Gastrocnemius medialis (tissue), 4 donors: ENCODE measurements at regions not wholly inside any gene's neighbourhood (a gene's known extent, or its start where the extent isn't known, plus 50 kb on each side); places are given as distances from the start of the nearest gene placed in this dataset.

ENCODE experiments used
- ATAC-seq, 2 donors: fragments of 150-250 bp; one replicate each; pipeline ENCODE4 v1.9.1; 2016
- DNase-seq, 2 donors: peaks; one replicate each; pipeline ENCODE4 v3.0.0-alpha.2; 2019
- H3K27ac ChIP-seq, 4 donors: fragments of 200-600 bp; sonication (generic); 1 replicate in 1 of 4; 2 replicates in 3 of 4; pipeline ENCODE4 v1.5.1; 2016 to 2018; ENCODE audit warnings: mild to moderate bottlenecking in 2 of 4, moderate library complexity in 1 of 4
- H3K27me3 ChIP-seq, 3 donors: fragments of 200-600 bp; sonication (generic) in 2 of 3; 1 replicate in 1 of 3; 2 replicates in 2 of 3; pipeline versions ENCODE4 v1.5.1 to v1.6.0; 2016 to 2019; ENCODE audit warnings: mild to moderate bottlenecking in 1 of 3, moderate library complexity in 1 of 3
- H3K36me3 ChIP-seq, 2 donors: fragments of 200-600 bp; sonication (generic) in 1 of 2; one replicate each; pipeline ENCODE4 v1.5.1; 2017 to 2018
- H3K4me1 ChIP-seq, 2 donors: fragments of 200-600 bp; sonication (generic) in 1 of 2; one replicate each; pipeline ENCODE4 v1.5.1; 2016 to 2017; ENCODE audit warnings: mild to moderate bottlenecking in 2 of 2
- H3K4me3 ChIP-seq, 4 donors: fragments of 200-600 bp; sonication (generic) in 3 of 4; 1 replicate in 1 of 4; 2 replicates in 3 of 4; pipeline ENCODE4 v1.5.1; 2016 to 2019; ENCODE audit warnings: mild to moderate bottlenecking in 2 of 4
- H3K9me3 ChIP-seq, 3 donors: fragments of 200-600 bp; sonication (generic) in 2 of 3; 1 replicate in 1 of 3; 2 replicates in 2 of 3; pipeline ENCODE4 v1.5.1; 2016 to 2019
- POLR2A ChIP-seq, 2 donors: fragments of 450-650 bp; IDR thresholded peaks; one replicate each; pipeline ENCODE4 v1.6.1; 2017; ENCODE audit warnings: antibody characterized with exemption in 2 of 2, mild to moderate bottlenecking in 2 of 2, moderate library complexity in 2 of 2
- in situ Hi-C, 4 donors: fragments of 200-750 bp; cut with MboI; loops; one replicate each; pipeline versions ENCODE4 v1.15.0 to v1.8.0; 2017; ENCODE audit warnings: low sequenced_read_pairs in 4 of 4
- intact Hi-C: fragments of 100-400 bp; cut with DNase I; formaldehyde crosslinking; loops from one replicate; pipeline ENCODE4 v1.15.1; 2023; ENCODE audit warnings: low total_unique reads
- TF ChIP-seq, protein P1 (sequence below), 5 experiments: fragments of 450-650 bp in 3 of 5; fragments of 200-600 bp in 2 of 5; sonication (generic) in 2 of 5; IDR thresholded peaks in 4 of 5; conservative IDR thresholded peaks in 1 of 5; 1 replicate in 4 of 5; 2 replicates in 1 of 5; pipeline ENCODE4 v1.5.1; 2016 to 2019; ENCODE audit warnings: antibody characterized with exemption in 5 of 5, mild to moderate bottlenecking in 3 of 5, moderate library complexity in 3 of 5

DNA sequence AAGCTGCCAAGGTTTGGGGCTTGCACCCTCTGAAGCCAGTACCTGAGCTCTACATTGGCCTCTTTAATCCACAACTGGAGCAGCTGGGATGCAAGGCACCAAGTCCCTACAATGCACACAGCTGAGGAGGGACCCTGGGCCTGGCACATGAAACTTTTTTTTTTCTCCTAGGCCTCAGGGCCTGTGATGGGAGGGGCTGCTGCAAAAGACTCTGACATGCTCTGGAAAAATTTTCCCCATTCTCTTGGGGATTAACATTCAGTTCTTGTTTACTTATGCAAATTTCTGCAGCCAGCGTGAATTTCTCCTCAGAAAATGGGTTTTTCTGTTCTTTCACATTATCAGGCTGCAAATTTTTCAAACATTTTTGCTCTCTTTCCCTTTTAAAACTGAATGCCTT is 1072.2 kb downstream of the BRINP3 start:
- in situ Hi-C loops (no loop called here), intact Hi-C loops (no loop called here)
- TF ChIP-seq, protein P1, sequence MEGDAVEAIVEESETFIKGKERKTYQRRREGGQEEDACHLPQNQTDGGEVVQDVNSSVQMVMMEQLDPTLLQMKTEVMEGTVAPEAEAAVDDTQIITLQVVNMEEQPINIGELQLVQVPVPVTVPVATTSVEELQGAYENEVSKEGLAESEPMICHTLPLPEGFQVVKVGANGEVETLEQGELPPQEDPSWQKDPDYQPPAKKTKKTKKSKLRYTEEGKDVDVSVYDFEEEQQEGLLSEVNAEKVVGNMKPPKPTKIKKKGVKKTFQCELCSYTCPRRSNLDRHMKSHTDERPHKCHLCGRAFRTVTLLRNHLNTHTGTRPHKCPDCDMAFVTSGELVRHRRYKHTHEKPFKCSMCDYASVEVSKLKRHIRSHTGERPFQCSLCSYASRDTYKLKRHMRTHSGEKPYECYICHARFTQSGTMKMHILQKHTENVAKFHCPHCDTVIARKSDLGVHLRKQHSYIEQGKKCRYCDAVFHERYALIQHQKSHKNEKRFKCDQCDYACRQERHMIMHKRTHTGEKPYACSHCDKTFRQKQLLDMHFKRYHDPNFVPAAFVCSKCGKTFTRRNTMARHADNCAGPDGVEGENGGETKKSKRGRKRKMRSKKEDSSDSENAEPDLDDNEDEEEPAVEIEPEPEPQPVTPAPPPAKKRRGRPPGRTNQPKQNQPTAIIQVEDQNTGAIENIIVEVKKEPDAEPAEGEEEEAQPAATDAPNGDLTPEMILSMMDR (IDR thresholded peaks at IDR 0.05 in 4 of 5, conservative IDR thresholded peaks at IDR 0.05 in 1 of 5), result no peak
- TF ChIP-seq POLR2A (IDR thresholded peaks at IDR 0.05), result no peak
- H3K36me3 ChIP-seq, result no peaks in the 10 kb centered on the region
- H3K4me1 ChIP-seq, result no peaks in the 10 kb centered on the region
- no peak for ATAC-seq
- no peaks in the 10 kb centered on the region for H3K9me3 ChIP-seq
- H3K27me3 ChIP-seq, result no peaks in the 10 kb centered on the region
- DNase-seq, result no peak
- no peak overlapping the region for H3K4me3 ChIP-seq
- no peak overlapping the region for H3K27ac ChIP-seq

DNA sequence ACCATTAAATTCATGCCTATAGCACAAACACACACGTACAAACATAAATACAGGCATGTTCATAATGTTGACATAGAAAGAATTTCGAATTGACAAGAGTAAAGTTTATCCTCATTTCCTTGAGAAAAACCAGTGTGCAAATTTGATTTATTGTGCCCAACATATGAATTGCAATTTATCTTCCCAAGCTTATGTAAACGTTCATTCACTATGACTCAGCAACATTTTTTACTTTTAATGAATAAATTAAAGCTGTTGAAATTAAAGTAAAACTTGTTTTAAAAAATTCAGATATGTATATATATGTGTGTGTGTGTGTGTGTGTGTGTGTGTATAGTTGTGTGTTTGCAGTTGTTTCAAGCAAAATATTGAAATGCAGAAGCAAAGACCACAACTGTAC is 1067.9 kb downstream of the BRINP3 start:
- in situ Hi-C loops (no loop called here), intact Hi-C loops (no loop called here)
- DNase-seq, result no peak
- no peaks in the 10 kb centered on the region for H3K27me3 ChIP-seq
- H3K4me1 ChIP-seq, result no peaks in the 10 kb centered on the region
- ATAC-seq, result no peak
- no peaks in the 10 kb centered on the region for H3K36me3 ChIP-seq
- H3K4me3 ChIP-seq, result no peak overlapping the region
- TF ChIP-seq, protein P1 (IDR thresholded peaks at IDR 0.05 in 4 of 5, conservative IDR thresholded peaks at IDR 0.05 in 1 of 5), result no peak
- no peak for TF ChIP-seq POLR2A (IDR thresholded peaks at IDR 0.05)
- H3K9me3 ChIP-seq, result no peaks in the 10 kb centered on the region
- no peak overlapping the region for H3K27ac ChIP-seq

DNA sequence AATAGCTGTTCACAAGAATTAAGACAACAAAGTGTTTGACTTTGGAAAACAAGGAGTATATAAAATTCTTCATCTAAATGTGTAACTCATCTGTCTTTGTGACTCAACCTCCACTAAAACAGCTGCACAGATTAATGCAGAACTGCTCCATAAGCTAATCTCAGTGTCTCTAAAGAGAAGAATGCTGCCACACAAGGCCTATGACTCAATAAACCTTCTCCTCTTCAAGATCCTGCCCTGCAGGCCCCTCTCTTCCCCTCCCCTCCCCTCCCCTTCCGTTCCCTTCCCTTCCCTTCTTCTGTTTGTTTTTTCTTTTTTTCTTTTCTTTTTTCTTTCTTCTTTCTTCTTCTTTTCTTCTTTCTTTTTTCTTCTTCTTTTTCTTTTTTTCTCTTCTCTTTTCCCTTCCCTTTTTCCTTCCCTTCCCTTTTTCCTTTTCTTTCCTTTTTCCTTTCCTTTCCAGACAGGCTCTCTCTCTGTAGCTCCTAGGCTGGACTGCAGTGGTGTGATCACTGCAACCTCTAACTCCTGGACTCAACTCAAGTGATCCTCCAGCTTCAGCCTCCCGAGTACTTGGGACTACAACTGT is 1052.8 kb downstream of the BRINP3 start:
- ATAC-seq, result no peak

DNA sequence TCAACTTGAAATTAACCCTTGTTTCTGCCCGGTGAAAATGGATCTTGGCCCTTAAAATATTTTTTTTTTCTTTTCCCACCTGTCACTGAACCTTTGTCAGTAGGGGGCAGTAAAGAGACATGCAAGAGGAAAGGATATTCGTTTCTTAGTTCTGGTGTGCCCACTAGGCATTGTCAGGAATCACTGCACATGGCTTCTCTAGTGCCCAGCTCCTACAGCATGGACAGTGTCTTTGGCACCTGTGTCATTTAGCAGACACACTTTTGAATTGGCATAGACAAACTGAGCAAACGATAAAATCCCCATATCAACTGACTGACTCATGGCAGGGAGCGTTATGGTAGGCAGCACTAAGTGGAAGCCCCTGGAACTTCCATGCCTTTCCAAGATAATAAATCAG is 1048.1 kb downstream of the BRINP3 start:
- Histone ChIP-seq H3K27ac (no peak overlapping the region), H3K4me1 (no peaks in the 10 kb centered on the region), H3K9me3 (no peaks in the 10 kb centered on the region), H3K27me3 (no peaks in the 10 kb centered on the region), H3K36me3 (no peaks in the 10 kb centered on the region), H3K4me3 (no peak overlapping the region)
- TF ChIP-seq POLR2A (IDR thresholded peaks at IDR 0.05), result no peak
- TF ChIP-seq, protein P1 (IDR thresholded peaks at IDR 0.05 in 4 of 5, conservative IDR thresholded peaks at IDR 0.05 in 1 of 5), result no peak
- ATAC-seq (no peak), DNase-seq (no peak)
- in situ Hi-C loops (no loop called here), intact Hi-C loops (no loop called here)

More for the DNA sequence above, 1052.8 kb downstream of the BRINP3 start:
- TF ChIP-seq, protein P1 (IDR thresholded peaks at IDR 0.05 in 4 of 5, conservative IDR thresholded peaks at IDR 0.05 in 1 of 5), result no peak
- Histone ChIP-seq H3K4me3 (no peak overlapping the region), H3K4me1 (no peaks in the 10 kb centered on the region), H3K36me3 (no peaks in the 10 kb centered on the region), H3K9me3 (no peaks in the 10 kb centered on the region), H3K27me3 (no peaks in the 10 kb centered on the region), H3K27ac (no peak overlapping the region)
- intact Hi-C loops (no loop called here), in situ Hi-C loops (no loop called here)
- DNase-seq, result no peak

DNA sequence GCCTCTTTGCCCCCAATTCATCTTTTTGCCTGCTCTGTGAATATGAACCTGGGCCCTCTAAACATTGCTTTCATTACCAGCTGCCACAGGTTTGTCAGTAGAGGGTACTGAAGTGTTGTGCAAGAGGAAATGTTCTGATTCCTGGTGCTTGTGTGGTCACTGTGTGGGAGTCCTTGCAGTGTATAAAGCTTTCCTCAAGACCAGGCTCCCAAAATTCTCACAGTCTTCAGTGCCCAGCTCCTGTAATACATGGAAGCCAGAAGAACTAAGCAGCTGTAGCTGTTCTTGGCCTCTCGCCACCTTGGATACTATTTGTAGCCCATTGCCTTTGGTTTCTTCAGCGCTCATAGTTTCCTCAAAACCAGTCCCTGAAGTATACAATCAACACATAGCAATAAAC is 1046.2 kb downstream of the BRINP3 start:
- no peak overlapping the region for H3K4me3 ChIP-seq
- DNase-seq, result no peak
- no peaks in the 10 kb centered on the region for H3K9me3 ChIP-seq
- no peaks in the 10 kb centered on the region for H3K36me3 ChIP-seq
- H3K27ac ChIP-seq, result no peak overlapping the region
- in situ Hi-C loops (no loop called here), intact Hi-C loops (no loop called here)
- no peak for ATAC-seq
- no peak for TF ChIP-seq POLR2A (IDR thresholded peaks at IDR 0.05)
- no peaks in the 10 kb centered on the region for H3K4me1 ChIP-seq
- H3K27me3 ChIP-seq, result no peaks in the 10 kb centered on the region
